Cardiac muscle cell (in vitro differentiated cells and primary cell): ENCODE measurements at regions not wholly inside any gene's neighbourhood (a gene's known extent, or its start where the extent isn't known, plus 50 kb on each side); places are given as distances from the start of the nearest gene placed in this dataset.

Experiments used
- DNase-seq, 2 donors: peaks; one replicate each; pipeline versions ENCODE4 v3.0.0 to v3.0.0-alpha.2; 2010 to 2017; ENCODE audit warnings: low read depth in 1 of 2, low spot score in 1 of 2
- H3K27ac ChIP-seq: fragments of 200-600 bp; sonication (generic); 2 replicates; pipeline ENCODE4 v1.5.1; 2016
- H3K27me3 ChIP-seq: fragments of 200-600 bp; sonication (generic); 2 replicates; pipeline ENCODE4 v1.6.0; 2016; ENCODE audit warnings: control low read depth
- H3K36me3 ChIP-seq: fragments of 200-600 bp; sonication (generic); 2 replicates; pipeline ENCODE4 v1.5.1; 2016; ENCODE audit warnings: control low read depth
- H3K4me1 ChIP-seq: fragments of 200-600 bp; sonication (generic); 2 replicates; pipeline ENCODE4 v1.8.1; 2017; ENCODE audit warnings: low read depth, mild to moderate bottlenecking, mixed run types
- H3K4me3 ChIP-seq: fragments of 200-600 bp; sonication (generic); 2 replicates; pipeline ENCODE4 v1.5.1; 2016; ENCODE audit warnings: mild to moderate bottlenecking
- H3K9me3 ChIP-seq: fragments of 200-600 bp; sonication (generic); 2 replicates; pipeline ENCODE4 v1.5.1; 2017; ENCODE audit warnings: low read depth, mild to moderate bottlenecking, control low read depth
- TF ChIP-seq, protein P1 (sequence below): IDR thresholded peaks from 2 replicates; pipeline ENCODE4 v1.5.1; 2012; ENCODE audit warnings: low read depth, mild to moderate bottlenecking, low read length

DNA sequence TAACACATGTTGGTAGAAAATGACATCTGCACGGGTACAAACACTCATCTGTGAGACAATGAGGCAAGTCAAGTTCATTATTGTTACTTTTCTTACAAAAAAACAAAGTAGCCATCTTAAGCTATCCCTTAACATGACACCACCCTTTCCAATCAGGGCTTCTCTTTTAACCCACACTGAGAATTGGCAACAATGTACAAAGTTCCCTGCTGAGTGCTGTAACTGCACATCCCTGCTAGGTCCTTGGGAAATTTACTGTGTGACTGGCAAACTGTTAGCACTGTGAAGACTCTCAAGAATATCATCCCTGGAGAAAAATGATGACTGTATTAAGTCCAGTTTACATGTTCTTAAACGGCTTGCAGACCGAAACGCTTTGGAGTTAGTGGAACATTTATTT is 185.8 kb upstream of the PLD5 start:
- Histone ChIP-seq H3K27me3 (no peaks in the 10 kb centered on the region), H3K4me1 (peaks cover 7% of the 10 kb centered on the region), H3K9me3 (no peaks in the 10 kb centered on the region), H3K36me3 (no peaks in the 10 kb centered on the region), H3K4me3 (no peak overlapping the region), H3K27ac (no peak overlapping the region)
- TF ChIP-seq, protein P1, sequence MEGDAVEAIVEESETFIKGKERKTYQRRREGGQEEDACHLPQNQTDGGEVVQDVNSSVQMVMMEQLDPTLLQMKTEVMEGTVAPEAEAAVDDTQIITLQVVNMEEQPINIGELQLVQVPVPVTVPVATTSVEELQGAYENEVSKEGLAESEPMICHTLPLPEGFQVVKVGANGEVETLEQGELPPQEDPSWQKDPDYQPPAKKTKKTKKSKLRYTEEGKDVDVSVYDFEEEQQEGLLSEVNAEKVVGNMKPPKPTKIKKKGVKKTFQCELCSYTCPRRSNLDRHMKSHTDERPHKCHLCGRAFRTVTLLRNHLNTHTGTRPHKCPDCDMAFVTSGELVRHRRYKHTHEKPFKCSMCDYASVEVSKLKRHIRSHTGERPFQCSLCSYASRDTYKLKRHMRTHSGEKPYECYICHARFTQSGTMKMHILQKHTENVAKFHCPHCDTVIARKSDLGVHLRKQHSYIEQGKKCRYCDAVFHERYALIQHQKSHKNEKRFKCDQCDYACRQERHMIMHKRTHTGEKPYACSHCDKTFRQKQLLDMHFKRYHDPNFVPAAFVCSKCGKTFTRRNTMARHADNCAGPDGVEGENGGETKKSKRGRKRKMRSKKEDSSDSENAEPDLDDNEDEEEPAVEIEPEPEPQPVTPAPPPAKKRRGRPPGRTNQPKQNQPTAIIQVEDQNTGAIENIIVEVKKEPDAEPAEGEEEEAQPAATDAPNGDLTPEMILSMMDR: no peak
- DNase-seq: no peak

DNA sequence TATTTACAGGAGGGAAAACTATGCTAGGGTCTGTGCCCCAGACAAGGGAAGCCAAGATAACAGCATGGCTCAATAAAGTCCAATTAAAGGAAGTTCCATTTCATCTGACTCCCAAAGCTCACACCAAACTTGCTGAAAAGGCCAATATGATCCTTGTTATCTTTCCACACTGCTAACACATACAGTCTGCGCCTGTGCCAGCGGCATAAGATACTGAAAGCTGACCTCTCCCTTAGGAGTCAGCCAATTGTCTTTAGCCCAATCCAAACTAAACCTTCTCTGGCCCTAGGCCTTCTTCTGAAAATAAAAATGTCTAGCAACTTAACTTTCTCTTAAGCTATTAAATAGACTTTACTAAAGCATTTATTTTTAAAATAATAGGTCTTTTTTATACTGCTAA is 179.0 kb upstream of the PLD5 start:
- peaks cover under 1% of the 10 kb centered on the region for H3K4me1 ChIP-seq
- TF ChIP-seq, protein P1: no peak
- no peaks in the 10 kb centered on the region for H3K36me3 ChIP-seq
- DNase-seq: no peak
- no peaks in the 10 kb centered on the region for H3K27me3 ChIP-seq
- H3K27ac ChIP-seq: no peak overlapping the region
- H3K9me3 ChIP-seq: no peaks in the 10 kb centered on the region
- no peak overlapping the region for H3K4me3 ChIP-seq

DNA sequence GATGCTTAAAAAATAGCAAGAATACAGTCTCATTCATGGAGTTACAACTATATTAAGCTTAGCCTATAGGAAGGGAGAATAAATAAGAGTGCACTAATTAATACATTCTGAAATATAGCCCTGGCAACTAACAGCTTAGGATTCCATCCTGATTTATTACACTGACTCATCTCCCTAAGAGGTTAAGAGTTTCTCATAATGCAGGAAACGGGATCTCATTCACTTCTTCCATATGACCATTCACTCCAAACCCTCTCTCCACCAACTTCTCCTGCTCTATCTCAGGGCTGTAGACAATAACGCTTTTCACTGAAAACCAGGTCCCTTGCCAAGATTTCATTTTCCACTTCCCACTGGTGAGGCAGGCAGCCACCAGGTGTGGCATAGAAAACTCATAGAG is 168.5 kb upstream of the PLD5 start:
- H3K36me3 ChIP-seq: no peaks in the 10 kb centered on the region
- no peaks in the 10 kb centered on the region for H3K27me3 ChIP-seq
- H3K9me3 ChIP-seq: no peaks in the 10 kb centered on the region
- TF ChIP-seq, protein P1: no peak
- no peak for DNase-seq
- H3K27ac ChIP-seq: no peak overlapping the region
- no peaks in the 10 kb centered on the region for H3K4me1 ChIP-seq
- H3K4me3 ChIP-seq: no peak overlapping the region

DNA sequence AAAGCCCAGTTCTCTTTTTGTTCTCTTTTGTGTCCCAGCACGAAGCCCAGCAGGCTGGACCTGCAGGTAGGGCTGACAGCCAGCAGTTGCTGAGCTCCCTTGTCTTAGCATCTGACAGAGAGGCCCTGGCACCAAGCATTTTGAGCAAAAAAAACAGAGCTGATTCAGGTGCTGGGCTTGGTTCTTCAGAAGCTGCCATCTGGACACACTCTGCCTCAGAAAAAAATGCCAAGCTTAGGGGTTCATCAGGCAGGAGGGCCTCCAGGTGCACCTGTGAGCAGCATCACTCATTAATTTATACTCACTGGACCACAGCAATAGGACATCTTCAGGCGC is 167.1 kb upstream of the PLD5 start:
- H3K27ac ChIP-seq: no peak overlapping the region
- no peaks in the 10 kb centered on the region for H3K9me3 ChIP-seq
- no peak for DNase-seq
- H3K4me3 ChIP-seq: no peak overlapping the region
- TF ChIP-seq, protein P1: no peak
- H3K36me3 ChIP-seq: no peaks in the 10 kb centered on the region
- H3K27me3 ChIP-seq: no peaks in the 10 kb centered on the region
- no peaks in the 10 kb centered on the region for H3K4me1 ChIP-seq

DNA sequence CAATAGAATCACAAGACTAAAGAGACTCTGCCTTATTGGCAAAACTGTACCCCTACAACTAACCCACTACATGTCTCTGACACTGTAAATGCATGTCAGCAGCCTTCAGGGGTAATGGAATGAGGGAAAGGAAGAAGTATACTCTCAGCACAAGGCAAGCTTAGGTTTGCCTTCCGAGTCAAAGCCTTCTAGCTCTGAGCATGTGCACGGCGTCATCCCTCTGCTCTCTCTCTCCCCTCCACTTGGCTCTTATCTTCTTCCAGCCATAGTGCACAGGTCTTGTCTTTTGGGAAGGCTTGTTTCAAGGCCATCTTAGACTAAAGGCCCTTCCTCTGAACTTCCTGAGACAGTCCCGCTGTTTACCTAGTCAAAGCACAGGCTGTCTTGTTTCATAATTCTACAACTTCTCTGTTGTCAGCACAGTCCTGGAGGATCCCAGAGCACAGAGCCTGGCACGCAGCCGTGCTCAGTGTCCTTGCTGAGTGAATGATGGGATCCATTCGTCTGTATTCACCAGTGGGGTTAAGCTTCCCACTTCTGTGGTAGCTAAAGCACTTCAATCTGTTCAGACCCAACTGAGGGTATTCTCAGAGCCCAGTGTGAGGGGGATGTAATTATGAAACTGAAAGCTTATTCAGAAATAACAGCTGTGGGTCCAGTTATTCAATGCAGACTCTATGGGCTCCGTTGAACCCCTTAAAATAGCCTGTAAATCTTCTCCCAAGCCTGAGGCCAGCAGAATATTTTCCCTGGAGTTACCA is 166.5 kb upstream of the PLD5 start:
- TF ChIP-seq, protein P1: no peak
- no peak for DNase-seq
- Histone ChIP-seq H3K4me1 (no peaks in the 10 kb centered on the region), H3K27me3 (no peaks in the 10 kb centered on the region), H3K36me3 (no peaks in the 10 kb centered on the region), H3K9me3 (no peaks in the 10 kb centered on the region), H3K4me3 (no peak overlapping the region), H3K27ac (no peak overlapping the region)
